Activated naive CD4-positive, alpha-beta T cell (primary cell): ENCODE measurements at regions not wholly inside any gene's neighbourhood (a gene's known extent, or its start where the extent isn't known, plus 50 kb on each side); places are given as distances from the start of the nearest gene placed in this dataset.

Experiments used
- DNase-seq, 4 experiments: peaks; one replicate each; lab custom pipeline; 2025; lab: John Stamatoyannopoulos, UW

- DNase-seq = no peak
Observed at GRCh38 chr9:105861972-105862371, 167.6 kb downstream of the TMEM38B start.

- no peak for DNase-seq
Observed at GRCh38 chr9:105864248-105864898, 170.0 kb downstream of the TMEM38B start.

GRCh38 chr9:105865285-105865684, 170.9 kb downstream of the TMEM38B start:
- DNase-seq = no peak

GRCh38 chr9:105871540-105871939, 177.2 kb downstream of the TMEM38B start:
- no peak for DNase-seq

DNA sequence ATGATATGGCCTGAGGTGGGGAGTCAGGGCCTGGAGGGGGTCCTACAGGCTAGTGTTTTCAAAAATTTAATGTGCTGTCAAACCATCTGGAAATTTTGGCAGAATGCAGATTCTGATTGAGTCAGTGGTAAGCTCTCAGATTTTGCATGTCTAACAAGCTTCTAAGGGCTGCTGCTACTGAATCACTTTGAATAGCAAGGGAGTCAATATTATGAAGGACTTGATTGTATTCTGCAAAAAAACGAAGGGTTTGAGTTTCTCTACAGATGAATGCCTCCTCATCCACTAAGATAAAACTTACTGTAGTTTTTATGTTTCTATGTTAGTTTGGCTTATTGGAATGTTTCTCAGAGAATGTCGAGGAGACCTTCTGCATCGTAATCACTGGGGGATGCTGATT, 179.5 kb downstream of the TMEM38B start:
- no peak for DNase-seq

DNA sequence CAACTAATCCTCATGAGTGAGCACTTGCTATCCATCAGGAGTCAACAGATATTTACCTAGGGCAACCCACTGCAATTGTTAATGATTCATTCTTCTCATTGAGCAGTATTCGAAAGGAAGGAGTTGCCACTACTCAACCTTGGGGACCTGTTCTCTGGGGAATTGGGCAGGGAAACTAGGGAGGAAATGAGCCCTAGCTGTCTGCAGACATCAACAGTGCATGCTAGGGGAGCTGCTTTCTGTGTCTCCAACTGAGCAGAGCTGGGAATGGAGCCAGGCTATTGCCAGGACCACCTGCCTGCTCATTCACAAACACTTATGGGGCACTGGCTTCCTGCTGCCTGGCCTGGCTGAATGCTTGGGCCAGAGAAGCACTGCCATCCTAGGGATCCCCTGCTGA, 183.4 kb downstream of the TMEM38B start:
- DNase-seq = no peak

DNA sequence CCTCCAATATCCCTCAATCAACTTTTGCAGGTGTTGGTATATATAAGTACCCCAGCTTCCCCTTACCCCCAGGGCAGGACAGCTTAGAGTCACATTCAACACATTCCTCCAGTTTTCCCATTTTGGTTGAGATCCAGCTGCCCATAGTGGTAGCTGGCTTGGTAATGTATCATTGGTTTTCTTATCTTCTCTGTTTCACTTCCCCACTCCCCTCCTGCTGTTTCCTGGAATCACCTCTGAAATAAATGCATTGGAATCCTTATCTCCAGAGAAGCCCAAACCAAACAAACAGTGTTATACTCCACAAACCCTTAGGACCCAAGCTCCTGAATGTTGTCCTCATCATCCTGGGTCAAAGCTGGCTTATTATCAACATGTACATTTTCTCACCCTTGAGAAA, 184.8 kb downstream of the TMEM38B start:
- DNase-seq = no peak

DNA sequence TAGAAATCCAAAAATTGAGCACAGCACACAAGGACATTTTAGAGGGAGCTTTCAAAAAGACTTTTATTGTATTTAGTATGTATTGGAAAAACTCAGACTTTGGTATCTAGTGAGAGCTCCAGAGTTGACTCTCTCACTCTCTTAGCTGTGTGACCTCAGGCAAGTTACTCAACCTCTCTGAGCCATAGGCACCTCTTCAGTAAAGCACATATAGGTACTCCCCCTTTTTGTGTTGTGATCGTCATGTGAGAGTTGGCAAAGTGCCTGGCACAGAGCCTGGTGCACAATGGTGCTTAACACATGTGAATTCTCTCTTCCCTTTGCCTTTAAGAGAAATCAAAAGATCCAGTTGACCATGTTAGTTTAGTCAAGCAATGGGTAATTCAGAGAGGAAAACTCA, 186.2 kb downstream of the TMEM38B start:
- no peak for DNase-seq

DNA sequence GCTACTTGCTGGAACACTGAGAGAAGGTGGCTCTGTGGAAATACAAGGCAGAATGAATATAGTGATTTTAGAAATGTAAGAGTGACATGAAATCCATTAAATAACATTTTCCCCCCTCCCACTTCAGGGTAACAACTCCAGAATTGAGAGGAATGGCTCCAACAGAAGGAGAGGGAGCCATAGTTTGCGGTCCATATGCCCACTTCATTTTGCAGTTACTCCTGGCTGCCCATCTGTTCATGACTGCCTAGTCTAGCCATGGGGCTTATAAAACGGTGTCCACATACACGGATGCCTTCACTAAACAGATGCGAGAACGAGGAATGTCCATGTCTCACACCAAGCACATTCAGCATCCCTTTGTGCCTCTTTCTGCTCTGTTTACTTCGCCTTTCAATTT, 186.7 kb downstream of the TMEM38B start:
- DNase-seq = no peak

DNA sequence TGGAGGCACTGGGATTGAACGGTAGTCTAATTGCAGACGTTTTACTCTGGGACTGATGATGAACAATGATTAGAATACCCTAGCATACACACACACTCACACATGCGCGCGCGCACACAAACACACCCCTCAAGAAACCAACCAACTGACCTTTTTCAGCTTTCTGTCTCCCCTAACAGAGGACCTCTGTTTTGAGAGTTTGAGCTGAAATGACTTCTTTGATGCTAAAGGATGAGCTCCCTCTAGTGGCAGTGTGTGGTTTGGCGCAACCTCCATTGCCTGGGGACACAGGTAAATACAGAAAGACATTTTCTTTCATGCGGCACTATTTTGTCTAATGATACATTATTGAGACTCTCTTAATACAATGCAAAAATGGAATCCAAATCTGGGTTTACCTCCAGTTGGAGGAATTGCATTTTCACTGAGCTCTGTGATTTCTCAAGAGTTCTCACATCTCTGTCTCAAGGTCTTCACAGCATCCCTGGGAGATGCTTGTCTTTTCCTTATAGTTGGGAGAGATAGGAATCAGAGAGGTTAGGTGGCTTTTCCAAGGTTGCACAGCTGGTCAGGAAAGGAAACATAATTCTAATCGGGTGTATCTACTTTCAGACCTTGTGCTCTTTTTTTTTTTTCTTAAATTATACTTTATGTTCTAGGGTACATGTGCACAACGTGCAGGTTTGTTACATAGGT, 187.5 kb downstream of the TMEM38B start:
- peak; percentile 9 to 38 (median 34) for DNase-seq

- no peak for DNase-seq
Observed at GRCh38 chr9:105883847-105884246, 189.5 kb downstream of the TMEM38B start.

DNA sequence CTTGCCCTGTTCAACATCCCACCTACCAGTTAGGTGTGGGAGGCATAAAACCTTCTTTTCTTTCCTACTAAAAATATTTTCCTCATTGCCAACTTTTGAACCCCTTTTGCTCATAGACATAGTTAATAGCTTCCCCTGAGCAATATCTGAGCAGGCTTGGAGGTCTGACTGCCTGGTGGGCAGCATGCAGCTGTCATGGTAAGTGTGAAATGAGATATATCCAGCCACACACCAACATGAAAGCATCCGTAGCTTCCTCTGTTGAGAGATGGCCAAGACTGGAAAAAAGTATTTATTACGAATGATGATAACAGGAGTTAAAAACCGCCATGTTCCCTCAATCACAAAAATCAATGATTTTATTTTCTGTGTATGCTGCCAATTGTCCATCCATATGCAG, 190.1 kb downstream of the TMEM38B start:
- DNase-seq = no peak

DNA sequence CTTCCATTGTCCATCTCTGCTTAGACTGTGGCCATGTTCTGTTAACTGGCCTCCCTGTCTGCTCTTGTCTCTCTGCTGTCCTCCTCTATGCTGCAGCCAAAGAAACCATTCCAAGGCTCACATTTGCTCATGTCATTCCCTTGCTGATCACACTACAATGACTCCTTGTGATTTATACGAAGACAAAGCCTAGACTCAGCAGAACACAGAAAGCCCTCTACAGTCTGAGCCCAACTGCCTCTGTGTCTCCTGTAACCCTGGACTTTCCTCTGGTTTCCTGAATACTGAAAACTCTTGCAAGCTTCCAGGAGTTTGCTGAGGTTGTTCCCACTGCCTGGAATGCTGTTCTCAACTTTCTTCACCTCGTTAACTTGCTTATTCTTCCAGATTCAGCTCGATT, 191.8 kb downstream of the TMEM38B start:
- no peak for DNase-seq

DNA sequence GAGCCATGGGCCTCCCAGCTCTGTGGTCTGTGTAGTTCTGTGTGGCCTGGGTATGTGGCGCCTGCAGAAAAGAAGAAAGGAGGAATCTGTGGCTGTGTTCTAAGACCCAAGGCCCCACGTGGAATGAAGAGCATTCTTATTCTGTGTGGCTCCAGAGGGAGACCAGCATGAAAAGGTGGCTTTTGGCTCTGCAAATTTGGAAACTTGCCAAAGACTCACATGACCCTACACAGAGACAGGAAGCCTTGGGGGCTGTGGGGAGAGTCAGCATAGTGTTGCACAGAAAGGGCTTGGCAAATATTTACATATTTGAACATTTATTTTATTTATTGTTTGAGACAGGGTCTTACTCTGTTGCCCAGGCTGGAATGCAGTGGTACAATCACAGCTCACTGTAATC, 193.3 kb downstream of the TMEM38B start:
- no peak for DNase-seq

- no peak for DNase-seq
Observed at GRCh38 chr9:105890046-105890822, 195.9 kb downstream of the TMEM38B start.

DNA sequence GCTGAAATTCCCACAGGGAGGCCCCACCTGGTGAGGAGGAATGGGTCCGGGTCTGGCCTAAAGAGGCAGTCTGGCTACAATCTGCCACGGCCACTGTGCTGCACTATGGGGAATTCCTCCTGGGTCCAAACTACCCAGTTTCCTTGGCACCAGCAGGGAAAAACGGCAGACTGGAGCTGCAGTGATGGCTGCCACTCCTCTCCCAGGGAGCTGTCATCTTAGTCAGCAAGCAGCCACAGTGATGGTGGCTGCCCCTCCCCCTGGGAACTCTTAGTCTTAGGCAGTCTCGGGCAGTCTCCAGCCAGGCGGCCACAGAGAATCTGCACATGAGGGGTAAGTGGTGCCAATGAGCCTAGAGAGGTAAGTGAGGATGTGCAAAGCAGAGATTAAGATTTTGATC, 205.8 kb downstream of the TMEM38B start:
- DNase-seq = no peak

DNA sequence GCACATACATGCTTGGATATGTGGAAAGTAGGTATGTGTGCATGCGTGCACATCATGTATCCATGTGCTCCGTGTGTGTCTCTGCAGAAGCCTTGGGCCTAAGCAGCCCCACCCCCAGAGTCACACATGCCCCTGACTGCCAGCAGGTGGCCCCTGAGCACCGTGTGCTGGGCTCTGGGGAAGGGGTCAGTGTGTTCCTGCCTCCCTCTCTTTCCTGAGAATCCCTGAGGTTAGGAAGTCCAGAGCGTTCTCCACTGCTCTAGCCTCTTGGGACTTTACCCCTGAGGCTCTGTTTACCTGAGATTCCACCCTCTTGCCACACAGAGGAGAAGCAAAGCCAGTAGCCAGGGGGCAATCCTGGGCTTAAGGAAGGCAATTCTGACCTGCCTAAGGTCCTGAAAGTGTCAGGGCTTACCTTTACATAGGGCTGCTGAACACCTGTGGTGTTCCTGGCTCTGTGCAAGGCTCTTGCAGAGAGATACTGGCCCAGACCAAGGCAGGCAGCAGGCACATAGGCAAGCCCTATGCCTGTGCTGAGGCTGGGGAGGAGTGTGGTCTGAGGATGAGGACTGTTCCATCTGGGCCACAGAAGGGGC, 207.3 kb downstream of the TMEM38B start:
- no peak for DNase-seq

DNA sequence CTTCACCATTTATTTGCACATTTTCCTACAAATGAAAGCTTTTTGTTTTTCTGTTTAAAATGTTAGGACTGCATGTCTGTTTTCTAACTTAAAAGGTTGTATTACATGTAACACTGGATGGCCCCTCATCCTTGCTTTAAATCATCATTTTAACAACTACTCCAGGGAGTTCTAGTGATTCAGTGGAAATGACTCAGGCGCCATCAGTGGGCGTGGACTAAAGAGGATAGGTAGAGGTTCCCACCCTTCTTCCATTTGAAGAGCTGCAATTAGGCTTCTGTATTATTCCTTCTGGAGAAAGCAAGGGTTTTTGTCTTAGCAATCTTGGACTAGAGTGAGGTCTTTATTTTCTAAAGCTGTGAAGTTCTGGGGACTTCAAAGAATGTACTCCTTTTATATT, 213.7 kb downstream of the TMEM38B start:
- no peak for DNase-seq

- no peak for DNase-seq
Observed at GRCh38 chr9:105911104-105911911, 217.0 kb downstream of the TMEM38B start.

- DNase-seq = no peak
Observed at GRCh38 chr9:105912157-105912862, 218.0 kb downstream of the TMEM38B start.

GRCh38 chr9:105912863-105913516, 218.6 kb downstream of the TMEM38B start:
- DNase-seq = no peak
